T-helper 1 cell treated with Interleukin-12 subunit alpha and Interleukin-12 subunit beta and Interleukin-4 antibody, amounts not matched to agents 30 ng/mL and 1 ng/mL, for 36 hours (primary cell): ENCODE measurements at regions not wholly inside any gene's neighbourhood (a gene's known extent, or its start where the extent isn't known, plus 50 kb on each side); places are given as distances from the start of the nearest gene placed in this dataset.

Source experiments
- intact Hi-C: fragments of 100-400 bp; cut with micrococcal nuclease; formaldehyde crosslinking; loops from one replicate; pipeline ENCODE4 v1.15.1; 2024

- intact Hi-C loops: no loop called here
Measured at GRCh38 chr11:104610635-104611034, 287.6 kb downstream of the CASP12 start.

- intact Hi-C loops: loop anchor here (1.0 to 5.0 kb wide), 8 partner anchors 95 to 1253 kb away; partner anchors contain the start of gene CARD16
Measured at GRCh38 chr11:104609311-104610085, 288.8 kb downstream of the CASP12 start.

- intact Hi-C loops: no loop called here
Measured at GRCh38 chr11:104602643-104603042, 295.6 kb downstream of the CASP12 start.

GRCh38 chr11:104594228-104594958 is 303.9 kb downstream of the CASP12 start:
- intact Hi-C loops: no loop called here

- intact Hi-C loops: no loop called here
Measured at GRCh38 chr11:104588970-104589369, 309.3 kb downstream of the CASP12 start.

- intact Hi-C loops: no loop called here
Measured at GRCh38 chr11:104588446-104588845, 309.8 kb downstream of the CASP12 start.

- intact Hi-C loops: no loop called here
Measured at GRCh38 chr11:104584823-104585222, 313.4 kb downstream of the CASP12 start.

- intact Hi-C loops: no loop called here
Measured at GRCh38 chr11:104583857-104584256, 314.4 kb downstream of the CASP12 start.

GRCh38 chr11:104582431-104582830 is 315.8 kb downstream of the CASP12 start:
- intact Hi-C loops: no loop called here

- intact Hi-C loops: no loop called here
Measured at GRCh38 chr11:104581246-104581980, 316.8 kb downstream of the CASP12 start.

- intact Hi-C loops: no loop called here
Measured at GRCh38 chr11:104573441-104573990, 324.7 kb downstream of the CASP12 start.

- intact Hi-C loops: no loop called here
Measured at GRCh38 chr11:104572279-104572678, 326.0 kb downstream of the CASP12 start.

GRCh38 chr11:104570078-104570701 is 328.1 kb downstream of the CASP12 start:
- intact Hi-C loops: no loop called here

- intact Hi-C loops: no loop called here
Measured at GRCh38 chr11:104565583-104565961, 332.7 kb downstream of the CASP12 start.

GRCh38 chr11:104564921-104565582 is 333.2 kb downstream of the CASP12 start:
- intact Hi-C loops: no loop called here

- intact Hi-C loops: no loop called here
Measured at GRCh38 chr11:104556606-104557301, 341.5 kb downstream of the CASP12 start.

GRCh38 chr11:104549019-104549418 is 349.2 kb downstream of the CASP12 start:
- intact Hi-C loops: no loop called here

GRCh38 chr11:104547996-104548661 is 350.1 kb downstream of the CASP12 start:
- intact Hi-C loops: no loop called here

- intact Hi-C loops: no loop called here
Measured at GRCh38 chr11:104546501-104546900, 351.8 kb downstream of the CASP12 start.

GRCh38 chr11:104541701-104542100 is 356.6 kb downstream of the CASP12 start:
- intact Hi-C loops: no loop called here
